Stimulated activated effector memory CD8-positive, alpha-beta T cell treated with anti-CD3 and anti-CD28 coated beads, Interleukin-12 subunit alpha, Interleukin-12 subunit beta, amount 100 ng/mL, for 72 hours (primary cell): ENCODE measurements at regions not wholly inside any gene's neighbourhood (a gene's known extent, or its start where the extent isn't known, plus 50 kb on each side); places are given as distances from the start of the nearest gene placed in this dataset.
A peak's percentile ranks its signal among the peaks of the same experiment; 100 is the strongest.
"Not testable (repeated sequence)": the region's sequence is repeated elsewhere in the genome, so short reads cannot be mapped to it uniquely, and the experiment has no call there.

ENCODE experiments used
- ATAC-seq: fragments of 150-1000 bp; cut with Tn5 transposase; 2 replicates; pipeline ENCODE4 v1.10.0; 2021
- DNase-seq, 2 donors: peaks; one replicate each; pipeline ENCODE4 v3.0.0; 2021 to 2022; ENCODE audit warnings: low spot score in 2 of 2
- H3K27ac Mint-ChIP-seq: one replicate; pipeline ENCODE4 v1.8.0; 2022; ENCODE audit warnings: mild to moderate bottlenecking, mixed read lengths
- H3K36me3 Mint-ChIP-seq: one replicate; pipeline ENCODE4 v1.8.0; 2022; ENCODE audit warnings: mild to moderate bottlenecking, mixed read lengths
- H3K4me1 Mint-ChIP-seq: one replicate; pipeline ENCODE4 v1.8.0; 2022; ENCODE audit warnings: mixed read lengths
- H3K4me3 Mint-ChIP-seq: one replicate; pipeline ENCODE4 v1.8.0; 2022; ENCODE audit warnings: mild to moderate bottlenecking, mixed read lengths
- H3K9me3 Mint-ChIP-seq: one replicate; pipeline ENCODE4 v1.8.0; 2022; ENCODE audit warnings: mixed read lengths

DNA sequence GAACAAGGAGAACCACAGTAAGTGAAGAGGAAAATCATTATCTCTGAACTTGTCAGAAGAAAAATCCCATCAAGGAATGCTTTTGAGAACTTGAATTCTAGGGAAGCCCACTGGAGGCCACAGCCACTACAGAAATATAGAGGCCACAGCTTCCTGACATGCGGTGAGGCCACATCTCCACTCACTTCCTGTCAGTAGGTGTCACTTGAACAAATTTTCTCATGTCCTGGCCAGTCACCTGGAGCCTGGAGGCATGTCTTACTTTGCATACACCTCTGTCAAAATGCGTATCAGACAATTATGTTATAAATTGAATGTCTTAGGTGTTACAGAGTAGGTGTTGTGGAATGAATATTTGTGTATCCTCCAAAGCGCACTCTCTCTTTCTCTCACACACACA lies 370.3 kb downstream of the DAD1 start:
- H3K27ac Mint-ChIP-seq, result no peak overlapping the region
- no peak for ATAC-seq
- DNase-seq, result no peak
- H3K9me3 Mint-ChIP-seq, result no peaks in the 10 kb centered on the region
- no peaks in the 10 kb centered on the region for H3K36me3 Mint-ChIP-seq
- no peaks in the 10 kb centered on the region for H3K4me1 Mint-ChIP-seq
- H3K4me3 Mint-ChIP-seq, result no peak overlapping the region

GRCh38 chr14:22213120-22213519 lies 375.9 kb downstream of the DAD1 start:
- Mint-ChIP-seq H3K36me3 (no peaks in the 10 kb centered on the region), H3K9me3 (no peaks in the 10 kb centered on the region), H3K4me3 (no peak overlapping the region), H3K4me1 (no peaks in the 10 kb centered on the region), H3K27ac (no peak overlapping the region)
- DNase-seq, result no peak
- ATAC-seq, result no peak

- Mint-ChIP-seq H3K9me3 (no peaks in the 10 kb centered on the region), H3K4me1 (no peaks in the 10 kb centered on the region), H3K27ac (no peak overlapping the region), H3K4me3 (no peak overlapping the region), H3K36me3 (no peaks in the 10 kb centered on the region)
- DNase-seq (no peak), ATAC-seq (no peak)
Observed at GRCh38 chr14:22210906-22211305, 378.1 kb downstream of the DAD1 start.

DNA sequence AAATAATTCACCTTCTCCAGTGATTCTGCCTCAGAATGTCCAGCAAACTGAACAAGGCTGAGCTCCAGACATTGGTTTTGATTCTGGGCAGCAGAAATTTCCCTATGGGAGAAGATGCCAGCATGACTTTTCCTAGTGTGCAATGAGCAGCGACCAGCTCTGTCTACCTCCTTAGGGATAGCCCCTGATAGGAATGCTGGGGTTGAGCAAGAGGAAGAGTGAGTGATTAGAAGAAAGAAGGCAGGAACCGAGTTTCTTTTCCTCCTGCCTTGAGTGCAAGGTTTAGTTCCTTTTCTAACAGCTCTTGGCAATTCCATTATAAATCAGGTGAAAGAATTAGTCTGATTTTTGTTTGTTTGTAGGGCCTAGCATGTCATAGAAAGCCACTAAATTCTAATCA lies 379.0 kb downstream of the DAD1 start:
- no peaks in the 10 kb centered on the region for H3K4me1 Mint-ChIP-seq
- no peaks in the 10 kb centered on the region for H3K9me3 Mint-ChIP-seq
- no peak for DNase-seq
- H3K4me3 Mint-ChIP-seq, result no peak overlapping the region
- ATAC-seq, result no peak
- H3K36me3 Mint-ChIP-seq, result no peaks in the 10 kb centered on the region
- H3K27ac Mint-ChIP-seq, result no peak overlapping the region

DNA sequence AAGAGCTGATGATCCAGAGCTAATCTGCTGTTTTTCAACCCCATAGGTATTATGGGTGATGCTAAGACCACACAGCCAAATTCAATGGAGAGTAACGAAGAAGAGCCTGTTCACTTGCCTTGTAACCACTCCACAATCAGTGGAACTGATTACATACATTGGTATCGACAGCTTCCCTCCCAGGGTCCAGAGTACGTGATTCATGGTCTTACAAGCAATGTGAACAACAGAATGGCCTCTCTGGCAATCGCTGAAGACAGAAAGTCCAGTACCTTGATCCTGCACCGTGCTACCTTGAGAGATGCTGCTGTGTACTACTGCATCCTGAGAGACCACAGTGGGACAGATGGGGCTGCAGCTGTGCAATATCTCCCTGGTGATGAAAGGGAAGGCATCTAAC lies 386.0 kb downstream of the DAD1 start:
- H3K27ac Mint-ChIP-seq, result no peak overlapping the region
- no peaks in the 10 kb centered on the region for H3K4me1 Mint-ChIP-seq
- peaks cover 6% of the 10 kb centered on the region for H3K36me3 Mint-ChIP-seq
- H3K4me3 Mint-ChIP-seq, result peak overlapping the region; percentile 49
- ATAC-seq, result no peak
- no peaks in the 10 kb centered on the region for H3K9me3 Mint-ChIP-seq
- DNase-seq, result no peak

DNA sequence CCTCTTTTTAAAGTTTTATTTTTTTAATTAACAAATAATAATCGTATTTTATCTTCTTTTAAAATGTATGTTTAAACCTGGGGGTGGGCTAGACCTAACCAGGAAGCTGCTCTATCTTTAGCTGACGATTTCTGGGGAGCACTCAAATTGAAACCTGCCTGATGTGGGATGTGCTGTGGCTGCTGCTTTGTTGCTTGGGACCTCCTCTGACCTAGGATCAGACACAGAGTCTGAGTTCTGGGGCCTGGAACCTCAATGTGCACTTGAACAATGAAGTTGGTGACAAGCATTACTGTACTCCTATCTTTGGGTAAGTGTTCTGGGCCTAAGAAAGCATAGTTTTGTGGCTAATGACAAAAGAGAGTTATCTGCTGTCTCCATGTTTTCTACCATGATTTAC lies 386.7 kb downstream of the DAD1 start:
- ATAC-seq (no peak), DNase-seq (no peak)
- no peak overlapping the region for H3K27ac Mint-ChIP-seq
- H3K9me3 Mint-ChIP-seq, result no peaks in the 10 kb centered on the region
- H3K4me3 Mint-ChIP-seq, result peak overlapping the region; percentile 49
- no peaks in the 10 kb centered on the region for H3K4me1 Mint-ChIP-seq
- H3K36me3 Mint-ChIP-seq, result peaks cover 6% of the 10 kb centered on the region

GRCh38 chr14:22200977-22201605 lies 387.9 kb downstream of the DAD1 start:
- Mint-ChIP-seq H3K36me3 (peaks cover 6% of the 10 kb centered on the region), H3K4me3 (no peak overlapping the region), H3K27ac (no peak overlapping the region), H3K9me3 (no peaks in the 10 kb centered on the region), H3K4me1 (no peaks in the 10 kb centered on the region)
- DNase-seq (no peak), ATAC-seq (peak; percentile 58)

DNA sequence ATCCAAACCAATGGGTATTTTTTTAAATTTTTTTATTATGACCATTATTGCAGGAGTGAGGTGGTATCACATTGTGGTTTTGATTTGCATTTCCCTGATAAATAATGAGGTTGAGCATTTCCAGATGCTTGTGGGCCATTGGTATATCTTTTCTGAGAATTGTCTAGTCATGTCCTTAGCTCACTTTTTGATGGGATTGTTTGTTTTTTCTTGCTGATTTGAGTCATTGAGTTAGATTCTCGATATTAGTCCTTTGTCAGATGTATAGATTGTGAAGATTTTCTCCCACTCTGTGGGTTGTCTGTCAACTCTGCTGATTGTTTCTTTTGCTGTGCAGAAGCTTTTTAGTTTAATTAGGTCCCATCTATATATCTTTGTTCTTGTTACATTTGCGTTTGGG lies 388.9 kb downstream of the DAD1 start:
- not testable (repeated sequence) for H3K27ac Mint-ChIP-seq, DNase-seq, H3K36me3 Mint-ChIP-seq, H3K4me3 Mint-ChIP-seq, H3K4me1 Mint-ChIP-seq, ATAC-seq, H3K9me3 Mint-ChIP-seq

DNA sequence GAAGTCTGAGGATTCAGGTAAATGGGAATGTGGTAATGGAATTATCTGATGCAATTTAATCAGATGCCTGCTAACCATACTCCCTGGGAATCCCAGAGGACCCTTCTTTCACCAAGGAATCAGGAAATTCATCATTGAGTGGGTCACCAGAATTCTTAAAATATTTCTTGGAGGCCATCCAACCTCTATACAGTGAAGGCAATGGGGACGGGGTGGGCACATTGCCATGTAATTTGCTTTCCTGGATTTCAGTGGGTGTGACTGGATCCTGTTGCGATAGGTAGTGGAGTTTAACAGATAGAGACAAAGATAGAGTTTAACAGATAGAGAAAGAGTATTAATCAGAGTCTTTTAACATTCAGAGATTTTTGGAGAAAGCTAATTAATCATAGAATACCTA lies 394.4 kb downstream of the DAD1 start:
- Mint-ChIP-seq H3K27ac (no peak overlapping the region), H3K4me1 (no peaks in the 10 kb centered on the region), H3K9me3 (no peaks in the 10 kb centered on the region), H3K4me3 (no peak overlapping the region), H3K36me3 (no peaks in the 10 kb centered on the region)
- ATAC-seq, result no peak
- DNase-seq, result no peak

DNA sequence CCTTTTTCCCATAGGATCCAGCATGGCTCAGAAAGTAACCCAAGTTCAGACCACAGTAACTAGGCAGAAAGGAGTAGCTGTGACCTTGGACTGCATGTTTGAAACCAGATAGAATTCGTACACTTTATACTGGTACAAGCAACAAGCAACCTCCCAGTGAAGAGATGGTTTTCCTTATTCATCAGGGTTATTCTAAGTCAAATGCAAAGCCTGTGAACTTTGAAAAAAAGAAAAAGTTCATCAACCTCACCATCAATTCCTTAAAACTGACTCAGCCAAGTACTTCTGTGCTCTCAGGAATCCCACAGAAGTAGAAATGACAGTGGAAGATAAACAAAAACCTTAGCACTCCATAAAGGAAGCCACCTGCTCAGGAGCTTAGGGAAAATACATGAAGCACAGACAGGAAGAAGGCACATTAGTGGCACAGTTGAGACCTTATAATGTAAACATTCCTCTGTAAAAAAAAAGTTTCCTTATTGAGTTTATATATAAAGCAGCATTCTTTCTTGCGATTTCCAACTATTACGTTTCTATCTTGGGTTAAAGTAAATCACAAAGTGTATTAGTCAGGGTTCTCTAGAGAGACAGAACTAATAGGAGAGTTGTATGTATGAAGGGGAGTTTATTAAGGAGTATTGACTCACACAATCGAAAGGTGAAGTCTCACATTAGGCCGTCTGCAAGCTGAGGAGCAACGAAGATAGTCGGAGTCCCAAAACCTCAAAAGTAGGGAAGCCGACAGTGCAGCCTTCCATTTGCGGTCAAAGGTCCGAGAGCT lies 398.4 kb downstream of the DAD1 start:
- H3K4me1 Mint-ChIP-seq, result no peaks in the 10 kb centered on the region
- no peak overlapping the region for H3K4me3 Mint-ChIP-seq
- no peaks in the 10 kb centered on the region for H3K9me3 Mint-ChIP-seq
- no peaks in the 10 kb centered on the region for H3K36me3 Mint-ChIP-seq
- H3K27ac Mint-ChIP-seq, result no peak overlapping the region
- no peak for DNase-seq
- no peak for ATAC-seq

DNA sequence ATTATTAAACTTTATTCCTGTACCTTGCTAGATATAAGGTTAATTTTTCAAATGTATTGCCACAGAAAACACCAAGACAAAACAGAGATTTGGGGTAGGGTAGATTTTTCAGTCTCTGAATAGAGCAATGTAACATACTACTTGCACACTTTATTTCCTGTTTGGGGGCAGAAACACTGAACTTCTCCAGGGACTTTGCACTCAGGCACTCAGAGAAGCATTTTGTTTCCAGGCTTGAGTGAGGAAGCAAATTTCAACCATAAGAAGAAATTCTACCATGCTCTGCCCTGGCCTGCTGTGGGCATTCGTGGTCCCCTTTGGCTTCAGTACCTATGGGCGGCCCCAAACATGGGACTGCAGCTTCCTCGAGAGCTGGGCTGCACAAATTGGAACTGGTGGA lies 399.1 kb downstream of the DAD1 start:
- ATAC-seq (no peak), DNase-seq (no peak)
- Mint-ChIP-seq H3K9me3 (no peaks in the 10 kb centered on the region), H3K4me3 (no peak overlapping the region), H3K4me1 (no peaks in the 10 kb centered on the region), H3K36me3 (no peaks in the 10 kb centered on the region), H3K27ac (no peak overlapping the region)

GRCh38 chr14:22188318-22188717 lies 400.7 kb downstream of the DAD1 start:
- Mint-ChIP-seq H3K27ac (no peak overlapping the region), H3K9me3 (no peaks in the 10 kb centered on the region), H3K36me3 (no peaks in the 10 kb centered on the region), H3K4me1 (no peaks in the 10 kb centered on the region), H3K4me3 (no peak overlapping the region)
- DNase-seq, result no peak
- no peak for ATAC-seq

GRCh38 chr14:22185789-22186188 lies 403.2 kb downstream of the DAD1 start:
- DNase-seq (no peak), ATAC-seq (no peak)
- H3K4me3 Mint-ChIP-seq, result no peak overlapping the region
- H3K36me3 Mint-ChIP-seq, result no peaks in the 10 kb centered on the region
- H3K27ac Mint-ChIP-seq, result no peak overlapping the region
- no peaks in the 10 kb centered on the region for H3K9me3 Mint-ChIP-seq
- H3K4me1 Mint-ChIP-seq, result no peaks in the 10 kb centered on the region

GRCh38 chr14:22185191-22185590 lies 403.8 kb downstream of the DAD1 start:
- DNase-seq, result no peak
- no peak for ATAC-seq
- no peak overlapping the region for H3K27ac Mint-ChIP-seq
- no peaks in the 10 kb centered on the region for H3K4me1 Mint-ChIP-seq
- no peaks in the 10 kb centered on the region for H3K36me3 Mint-ChIP-seq
- no peak overlapping the region for H3K4me3 Mint-ChIP-seq
- no peaks in the 10 kb centered on the region for H3K9me3 Mint-ChIP-seq

GRCh38 chr14:22184830-22185168 lies 404.2 kb downstream of the DAD1 start:
- ATAC-seq, result no peak
- no peak for DNase-seq
- H3K9me3 Mint-ChIP-seq, result no peaks in the 10 kb centered on the region
- H3K36me3 Mint-ChIP-seq, result no peaks in the 10 kb centered on the region
- no peak overlapping the region for H3K4me3 Mint-ChIP-seq
- no peak overlapping the region for H3K27ac Mint-ChIP-seq
- H3K4me1 Mint-ChIP-seq, result no peaks in the 10 kb centered on the region

DNA sequence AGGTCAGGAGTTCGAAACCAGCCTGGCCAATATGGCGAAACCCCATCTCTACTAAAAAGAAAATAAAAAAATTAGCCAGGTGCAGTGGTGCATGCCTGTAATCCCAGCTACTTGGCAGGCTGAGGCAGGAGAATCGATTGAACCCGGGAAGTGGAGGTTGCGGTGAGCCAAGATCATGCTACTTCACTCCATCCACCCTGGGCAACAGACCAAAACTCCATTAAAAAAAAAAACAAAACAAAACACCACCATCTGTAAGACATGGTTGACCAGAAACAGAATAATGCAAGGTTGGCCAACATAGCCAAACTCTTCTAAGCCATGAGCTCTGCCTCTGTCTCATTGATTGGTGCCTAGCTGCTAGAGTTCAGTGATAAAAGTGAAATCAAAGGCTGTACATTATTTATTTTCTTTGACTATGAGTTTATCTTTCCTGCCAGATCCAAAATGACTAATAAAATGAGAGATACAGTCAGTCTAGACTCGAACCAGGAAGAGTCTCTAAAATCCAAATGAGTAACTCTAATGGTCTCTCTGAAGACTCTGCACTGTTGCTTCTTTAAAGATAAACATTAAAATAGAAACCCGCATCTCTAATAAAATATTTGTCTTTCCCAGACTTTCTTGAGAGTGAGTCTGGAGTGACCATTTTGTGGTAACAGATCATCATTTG lies 404.7 kb downstream of the DAD1 start:
- Mint-ChIP-seq H3K27ac (no peak overlapping the region), H3K4me1 (no peaks in the 10 kb centered on the region), H3K36me3 (no peaks in the 10 kb centered on the region), H3K9me3 (no peaks in the 10 kb centered on the region), H3K4me3 (no peak overlapping the region)
- no peak for DNase-seq
- ATAC-seq, result peak; percentile 49
